ENCODE measurements at regions not wholly inside any gene's neighbourhood (a gene's known extent, or its start where the extent isn't known, plus 50 kb on each side); places are given as distances from the start of the nearest gene placed in this dataset.

DNA sequence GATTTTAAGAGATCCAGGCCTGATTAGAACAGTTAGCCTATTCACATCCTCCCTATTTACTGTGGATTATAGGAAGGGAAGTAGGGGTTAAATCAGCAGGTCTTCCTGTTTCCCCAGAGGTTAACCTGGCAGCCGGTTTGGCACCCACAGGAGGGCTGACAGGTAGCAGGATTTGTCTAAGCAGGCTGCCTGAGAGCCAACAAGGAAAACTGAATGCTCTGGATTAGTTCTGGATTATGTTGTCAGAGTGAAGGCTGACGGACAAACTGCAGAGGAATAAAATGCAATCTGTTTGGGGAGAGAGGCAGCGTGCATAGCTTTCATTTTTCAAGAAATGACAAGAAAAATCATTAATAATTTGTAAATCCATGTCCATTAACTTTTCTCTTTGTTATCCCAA, 397.1 kb upstream of the FAM241A start:
- no peaks in the 10 kb centered on the region for H3K9me3 ChIP-seq (ENCODE audit: control insufficient read depth in 2 of 2, insufficient read depth in 1 of 2, low read depth in 1 of 2, low read length in 1 of 2)
- no peak overlapping the region for H3K4me3 ChIP-seq (ENCODE audit: low read depth in 1 of 2, low read length in 2 of 2)
- no peak overlapping the region for H3K27ac ChIP-seq (ENCODE audit: low read depth in 2 of 2, low read length in 1 of 2)
- WGBS, 2 donors = 20% methylated on average over 3 of the region's 3 CpGs
- H3K36me3 ChIP-seq (ENCODE audit: control insufficient read depth in 2 of 2, insufficient read depth in 2 of 2, low read length in 1 of 2) = no peaks in the 10 kb centered on the region
- H3K27me3 ChIP-seq (ENCODE audit: control insufficient read depth in 1 of 2, insufficient read depth in 2 of 2, low read length in 2 of 2) = no peaks in the 10 kb centered on the region
- H3K4me1 ChIP-seq (ENCODE audit: control insufficient read depth in 2 of 2, insufficient read depth in 2 of 2, low read length in 1 of 2) = no peaks in the 10 kb centered on the region

DNA sequence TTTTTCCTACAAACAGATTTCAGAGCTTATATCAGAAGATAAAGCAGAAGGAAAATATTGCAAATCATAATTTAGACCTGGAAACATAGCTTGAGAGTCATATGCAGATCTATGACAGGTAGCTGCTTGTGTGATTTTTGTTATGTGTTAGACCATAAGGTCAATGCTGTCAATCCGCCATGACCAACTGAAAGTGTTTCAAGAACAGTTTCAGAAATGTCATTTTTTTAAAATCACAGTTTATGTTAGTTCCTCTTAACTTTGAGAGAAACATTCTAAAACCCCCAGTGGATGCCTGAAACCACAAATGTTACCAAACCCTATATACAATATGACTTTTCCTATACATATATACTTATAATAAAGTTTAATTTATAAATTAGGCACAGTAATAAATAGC, 391.3 kb upstream of the FAM241A start:
- no peaks in the 10 kb centered on the region for H3K27me3 ChIP-seq (ENCODE audit: control insufficient read depth in 1 of 2, insufficient read depth in 2 of 2, low read length in 2 of 2)

DNA sequence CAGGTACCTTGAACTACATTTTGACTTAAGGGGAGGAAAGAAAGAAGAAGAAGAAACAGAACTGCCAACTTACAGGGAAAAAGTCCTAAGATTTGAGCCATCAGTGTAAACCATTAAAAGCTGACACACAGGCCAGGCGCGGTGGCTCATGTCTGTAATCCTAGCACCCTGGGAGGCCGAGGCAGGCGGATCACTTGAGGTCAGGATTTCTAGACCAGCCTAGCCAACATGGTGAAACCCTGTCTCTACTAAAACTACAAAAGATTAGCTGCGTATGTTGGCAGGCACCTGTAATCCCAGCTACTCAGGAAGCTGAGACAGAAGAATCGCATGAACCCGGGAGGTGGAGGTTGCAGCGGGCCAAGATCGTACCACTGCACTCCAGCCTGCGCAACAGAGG, 389.7 kb upstream of the FAM241A start:
- Histone ChIP-seq H3K4me3 (ENCODE audit: low read depth in 1 of 2, low read length in 2 of 2) (no peak overlapping the region), H3K27ac (ENCODE audit: low read depth in 2 of 2, low read length in 1 of 2) (no peak overlapping the region), H3K9me3 (ENCODE audit: control insufficient read depth in 2 of 2, insufficient read depth in 1 of 2, low read depth in 1 of 2, low read length in 1 of 2) (no peaks in the 10 kb centered on the region), H3K36me3 (ENCODE audit: control insufficient read depth in 2 of 2, insufficient read depth in 2 of 2, low read length in 1 of 2) (no peaks in the 10 kb centered on the region), H3K4me1 (ENCODE audit: control insufficient read depth in 2 of 2, insufficient read depth in 2 of 2, low read length in 1 of 2) (no peaks in the 10 kb centered on the region), H3K27me3 (ENCODE audit: control insufficient read depth in 1 of 2, insufficient read depth in 2 of 2, low read length in 2 of 2) (no peaks in the 10 kb centered on the region)
- 95 to 96% methylated on average over 10 of the region's 10 CpGs for WGBS, 2 donors

More for the DNA sequence above, 391.3 kb upstream of the FAM241A start:
- Histone ChIP-seq H3K27ac (ENCODE audit: low read depth in 2 of 2, low read length in 1 of 2) (no peak overlapping the region), H3K36me3 (ENCODE audit: control insufficient read depth in 2 of 2, insufficient read depth in 2 of 2, low read length in 1 of 2) (no peaks in the 10 kb centered on the region), H3K9me3 (ENCODE audit: control insufficient read depth in 2 of 2, insufficient read depth in 1 of 2, low read depth in 1 of 2, low read length in 1 of 2) (no peaks in the 10 kb centered on the region), H3K4me3 (ENCODE audit: low read depth in 1 of 2, low read length in 2 of 2) (no peak overlapping the region), H3K4me1 (ENCODE audit: control insufficient read depth in 2 of 2, insufficient read depth in 2 of 2, low read length in 1 of 2) (no peaks in the 10 kb centered on the region)
- WGBS, 2 donors = 76 to 91% methylated on average over 1 of the region's 1 CpG

GRCh38 chr4:111761531-111761930, 383.7 kb upstream of the FAM241A start:
- H3K36me3 ChIP-seq (ENCODE audit: control insufficient read depth in 2 of 2, insufficient read depth in 2 of 2, low read length in 1 of 2) = no peaks in the 10 kb centered on the region
- 15 to 21% methylated on average over 4 of the region's 4 CpGs for WGBS, 2 donors
- no peak overlapping the region for H3K27ac ChIP-seq (ENCODE audit: low read depth in 2 of 2, low read length in 1 of 2)
- H3K9me3 ChIP-seq (ENCODE audit: control insufficient read depth in 2 of 2, insufficient read depth in 1 of 2, low read depth in 1 of 2, low read length in 1 of 2) = no peaks in the 10 kb centered on the region
- H3K27me3 ChIP-seq (ENCODE audit: control insufficient read depth in 1 of 2, insufficient read depth in 2 of 2, low read length in 2 of 2) = no peaks in the 10 kb centered on the region
- no peaks in the 10 kb centered on the region for H3K4me1 ChIP-seq (ENCODE audit: control insufficient read depth in 2 of 2, insufficient read depth in 2 of 2, low read length in 1 of 2)
- no peak overlapping the region for H3K4me3 ChIP-seq (ENCODE audit: low read depth in 1 of 2, low read length in 2 of 2)

- Histone ChIP-seq H3K4me3 (ENCODE audit: low read depth in 1 of 2, low read length in 2 of 2) (no peak overlapping the region), H3K4me1 (ENCODE audit: control insufficient read depth in 2 of 2, insufficient read depth in 2 of 2, low read length in 1 of 2) (no peaks in the 10 kb centered on the region), H3K27ac (ENCODE audit: low read depth in 2 of 2, low read length in 1 of 2) (no peak overlapping the region), H3K36me3 (ENCODE audit: control insufficient read depth in 2 of 2, insufficient read depth in 2 of 2, low read length in 1 of 2) (no peaks in the 10 kb centered on the region), H3K27me3 (ENCODE audit: control insufficient read depth in 1 of 2, insufficient read depth in 2 of 2, low read length in 2 of 2) (peaks cover 2 to 3% of the 10 kb centered on the region in 2 donors), H3K9me3 (ENCODE audit: control insufficient read depth in 2 of 2, insufficient read depth in 1 of 2, low read depth in 1 of 2, low read length in 1 of 2) (peaks cover 0 to 3% of the 10 kb centered on the region in 2 donors)
- 64 to 74% methylated on average over 8 of the region's 8 CpGs for WGBS, 2 donors
Observed at GRCh38 chr4:111770514-111770913, 374.7 kb upstream of the FAM241A start.

GRCh38 chr4:111773858-111774257, 371.4 kb upstream of the FAM241A start:
- H3K9me3 ChIP-seq (ENCODE audit: control insufficient read depth in 2 of 2, insufficient read depth in 1 of 2, low read depth in 1 of 2, low read length in 1 of 2) = peaks cover 0 to 3% of the 10 kb centered on the region in 2 donors
- H3K27me3 ChIP-seq (ENCODE audit: control insufficient read depth in 1 of 2, insufficient read depth in 2 of 2, low read length in 2 of 2) = peaks cover 3 to 9% of the 10 kb centered on the region in 2 donors
- no peaks in the 10 kb centered on the region for H3K36me3 ChIP-seq (ENCODE audit: control insufficient read depth in 2 of 2, insufficient read depth in 2 of 2, low read length in 1 of 2)
- no peak overlapping the region for H3K4me3 ChIP-seq (ENCODE audit: low read depth in 1 of 2, low read length in 2 of 2)
- H3K4me1 ChIP-seq (ENCODE audit: control insufficient read depth in 2 of 2, insufficient read depth in 2 of 2, low read length in 1 of 2) = no peaks in the 10 kb centered on the region
- no peak overlapping the region for H3K27ac ChIP-seq (ENCODE audit: low read depth in 2 of 2, low read length in 1 of 2)
- WGBS, 2 donors = 38 to 39% methylated on average over 3 of the region's 3 CpGs

GRCh38 chr4:111775556-111776297, 369.5 kb upstream of the FAM241A start:
- no peak overlapping the region for H3K27ac ChIP-seq (ENCODE audit: low read depth in 2 of 2, low read length in 1 of 2)
- no peak overlapping the region for H3K4me3 ChIP-seq (ENCODE audit: low read depth in 1 of 2, low read length in 2 of 2)
- H3K4me1 ChIP-seq (ENCODE audit: control insufficient read depth in 2 of 2, insufficient read depth in 2 of 2, low read length in 1 of 2) = no peaks in the 10 kb centered on the region
- no peaks in the 10 kb centered on the region for H3K9me3 ChIP-seq (ENCODE audit: control insufficient read depth in 2 of 2, insufficient read depth in 1 of 2, low read depth in 1 of 2, low read length in 1 of 2)
- no peaks in the 10 kb centered on the region for H3K36me3 ChIP-seq (ENCODE audit: control insufficient read depth in 2 of 2, insufficient read depth in 2 of 2, low read length in 1 of 2)
- WGBS, 2 donors = 52 to 53% methylated on average over 4 of the region's 4 CpGs
- H3K27me3 ChIP-seq (ENCODE audit: control insufficient read depth in 1 of 2, insufficient read depth in 2 of 2, low read length in 2 of 2) = peaks cover 3 to 6% of the 10 kb centered on the region in 2 donors

- Histone ChIP-seq H3K27me3 (ENCODE audit: control insufficient read depth in 1 of 2, insufficient read depth in 2 of 2, low read length in 2 of 2) (peaks cover 3 to 6% of the 10 kb centered on the region in 2 donors), H3K4me3 (ENCODE audit: low read depth in 1 of 2, low read length in 2 of 2) (no peak overlapping the region), H3K27ac (ENCODE audit: low read depth in 2 of 2, low read length in 1 of 2) (no peak overlapping the region), H3K9me3 (ENCODE audit: control insufficient read depth in 2 of 2, insufficient read depth in 1 of 2, low read depth in 1 of 2, low read length in 1 of 2) (no peaks in the 10 kb centered on the region), H3K4me1 (ENCODE audit: control insufficient read depth in 2 of 2, insufficient read depth in 2 of 2, low read length in 1 of 2) (no peaks in the 10 kb centered on the region), H3K36me3 (ENCODE audit: control insufficient read depth in 2 of 2, insufficient read depth in 2 of 2, low read length in 1 of 2) (no peaks in the 10 kb centered on the region)
- WGBS, 2 donors = 40 to 47% methylated on average over 1 of the region's 1 CpG
Observed at GRCh38 chr4:111776561-111776960, 368.7 kb upstream of the FAM241A start.

- H3K27ac ChIP-seq (ENCODE audit: low read depth in 2 of 2, low read length in 1 of 2) = no peak overlapping the region
- no peaks in the 10 kb centered on the region for H3K36me3 ChIP-seq (ENCODE audit: control insufficient read depth in 2 of 2, insufficient read depth in 2 of 2, low read length in 1 of 2)
- no peaks in the 10 kb centered on the region for H3K9me3 ChIP-seq (ENCODE audit: control insufficient read depth in 2 of 2, insufficient read depth in 1 of 2, low read depth in 1 of 2, low read length in 1 of 2)
- no peak overlapping the region for H3K4me3 ChIP-seq (ENCODE audit: low read depth in 1 of 2, low read length in 2 of 2)
- H3K4me1 ChIP-seq (ENCODE audit: control insufficient read depth in 2 of 2, insufficient read depth in 2 of 2, low read length in 1 of 2) = no peaks in the 10 kb centered on the region
- peaks cover 3 to 6% of the 10 kb centered on the region in 2 donors for H3K27me3 ChIP-seq (ENCODE audit: control insufficient read depth in 1 of 2, insufficient read depth in 2 of 2, low read length in 2 of 2)
- 54 to 68% methylated on average over 1 of the region's 1 CpG for WGBS, 2 donors
Observed at GRCh38 chr4:111778543-111778942, 366.7 kb upstream of the FAM241A start.

- H3K36me3 ChIP-seq (ENCODE audit: control insufficient read depth in 2 of 2, insufficient read depth in 2 of 2, low read length in 1 of 2) = no peaks in the 10 kb centered on the region
- H3K27ac ChIP-seq (ENCODE audit: low read depth in 2 of 2, low read length in 1 of 2) = no peak overlapping the region
- H3K27me3 ChIP-seq (ENCODE audit: control insufficient read depth in 1 of 2, insufficient read depth in 2 of 2, low read length in 2 of 2) = peaks cover 0 to 8% of the 10 kb centered on the region in 2 donors
- no peaks in the 10 kb centered on the region for H3K9me3 ChIP-seq (ENCODE audit: control insufficient read depth in 2 of 2, insufficient read depth in 1 of 2, low read depth in 1 of 2, low read length in 1 of 2)
- no peaks in the 10 kb centered on the region for H3K4me1 ChIP-seq (ENCODE audit: control insufficient read depth in 2 of 2, insufficient read depth in 2 of 2, low read length in 1 of 2)
- 88 to 90% methylated on average over 2 of the region's 2 CpGs for WGBS, 2 donors
- H3K4me3 ChIP-seq (ENCODE audit: low read depth in 1 of 2, low read length in 2 of 2) = no peak overlapping the region
Observed at GRCh38 chr4:111780965-111781364, 364.3 kb upstream of the FAM241A start.
